Daoy (cell line): ENCODE measurements at regions not wholly inside any gene's neighbourhood (a gene's known extent, or its start where the extent isn't known, plus 50 kb on each side); places are given as distances from the start of the nearest gene placed in this dataset.

Experiments used
- DNase-seq: peaks from one replicate; pipeline ENCODE4 v3.0.0-alpha.2; 2015; ENCODE audit warnings: low read depth

GRCh38 chr2:217749008-217749407 lies 253.8 kb downstream of the TNS1 start:
- no peak for DNase-seq

DNA sequence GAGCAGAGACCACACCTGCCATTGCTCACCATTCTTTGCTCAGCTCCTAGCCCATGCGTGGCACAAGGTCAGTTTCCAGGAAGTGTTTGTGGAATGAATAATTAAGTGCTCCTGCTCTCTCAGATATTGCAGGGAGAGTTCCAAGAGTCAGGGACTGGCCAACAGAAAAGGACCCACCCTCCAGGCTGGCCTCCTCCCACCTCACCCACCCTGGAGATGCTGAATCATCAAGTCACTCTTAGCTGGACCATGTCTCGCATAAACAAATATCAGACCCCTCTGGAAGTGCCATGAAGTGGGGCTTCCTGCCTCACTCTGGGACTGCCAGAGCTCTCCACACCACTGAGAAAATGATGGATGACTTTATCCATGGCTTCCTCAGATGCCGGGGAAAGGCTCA lies 256.0 kb downstream of the TNS1 start:
- no peak for DNase-seq

GRCh38 chr2:217743966-217744761 lies 258.6 kb downstream of the TNS1 start:
- no peak for DNase-seq

DNA sequence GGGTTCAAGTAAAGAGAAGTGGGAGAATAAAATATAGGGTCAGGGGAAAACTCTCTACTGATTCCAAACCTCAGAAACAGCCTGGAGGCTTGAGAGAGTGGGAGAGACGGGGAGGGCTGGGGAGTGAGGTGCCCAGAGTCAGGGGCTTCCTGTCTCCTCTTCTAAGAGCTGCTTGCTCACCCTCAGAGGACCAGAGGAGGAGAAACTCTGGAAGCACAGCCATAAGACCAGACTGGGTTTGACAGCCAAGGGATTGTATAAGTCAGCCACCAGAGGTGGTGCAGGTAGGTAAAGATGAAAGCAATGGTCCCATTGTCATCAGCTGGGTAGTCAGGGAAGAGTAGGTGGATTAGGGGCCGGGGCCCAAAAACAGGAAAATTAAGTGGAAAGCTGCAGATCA lies 259.4 kb downstream of the TNS1 start:
- DNase-seq, result no peak

DNA sequence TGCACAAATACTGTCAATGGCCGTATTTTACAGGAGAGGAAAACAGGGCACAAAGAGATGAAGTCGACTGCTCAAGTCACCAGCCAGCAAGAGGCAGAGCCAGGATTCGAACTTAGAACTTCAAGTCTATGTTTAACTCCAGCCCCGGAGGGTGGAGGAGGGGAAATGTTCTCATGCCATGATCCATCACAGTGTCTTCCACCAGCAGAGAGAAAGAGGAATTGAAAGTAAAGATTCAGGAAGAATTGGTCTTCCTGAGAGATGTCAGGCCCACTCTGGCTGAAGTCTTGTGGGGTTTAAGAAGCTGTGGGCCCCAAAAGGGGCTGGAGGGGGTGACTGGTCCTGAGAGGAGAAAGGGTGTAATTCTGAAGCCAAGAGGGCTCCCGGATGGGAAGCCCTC lies 260.0 kb downstream of the TNS1 start:
- no peak for DNase-seq

- DNase-seq, result no peak
These were observed 260.5 kb downstream of the TNS1 start for GRCh38 chr2:217742276-217742675.

DNA sequence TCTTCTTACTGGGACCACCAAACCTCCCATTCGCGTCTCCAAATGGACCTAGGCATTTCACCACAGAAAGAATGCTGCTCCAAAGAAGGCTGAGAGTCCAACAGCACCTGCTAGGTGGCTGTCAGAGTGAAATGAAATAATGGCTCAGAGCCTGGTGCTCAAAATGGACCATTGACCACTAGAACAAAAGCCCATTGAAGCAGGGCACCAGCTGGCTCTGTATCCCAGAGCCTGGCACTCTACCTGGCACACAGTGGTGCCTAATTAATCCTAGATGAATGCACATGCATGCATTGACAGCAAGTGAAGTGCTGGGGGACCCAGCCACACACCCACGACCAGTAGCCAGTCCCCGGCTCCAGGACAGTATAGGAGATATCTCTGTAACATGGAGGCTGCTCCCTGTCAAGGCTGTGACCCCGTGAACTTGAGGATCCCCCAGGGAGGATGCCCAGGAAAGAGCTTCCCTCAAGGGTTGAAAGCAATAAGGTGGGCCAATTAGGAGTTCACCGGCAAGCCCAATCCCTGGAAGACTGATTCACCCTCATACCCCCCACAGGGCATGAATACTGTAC lies 261.3 kb downstream of the TNS1 start:
- no peak for DNase-seq

DNA sequence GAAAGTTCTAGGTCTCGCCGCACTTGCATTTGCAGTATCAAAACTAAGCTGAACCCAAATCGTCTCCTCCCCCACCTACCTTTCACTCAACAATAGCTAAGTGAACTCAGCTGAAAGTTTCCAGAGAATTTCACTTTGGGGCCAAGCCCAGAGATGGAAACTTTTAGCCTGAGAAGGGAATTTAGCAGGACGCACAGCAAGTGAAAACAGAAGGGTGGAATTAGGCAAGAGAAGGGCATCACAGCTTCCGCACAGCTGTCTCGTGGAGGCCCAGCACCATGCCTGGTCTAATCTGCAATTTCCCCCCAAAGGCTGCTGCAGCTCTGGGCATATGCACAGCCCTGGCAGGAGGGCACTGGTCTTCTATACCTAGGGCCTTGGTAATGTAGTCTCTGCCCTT lies 262.0 kb downstream of the TNS1 start:
- DNase-seq, result no peak

GRCh38 chr2:217740178-217740577 lies 262.6 kb downstream of the TNS1 start:
- no peak for DNase-seq

DNA sequence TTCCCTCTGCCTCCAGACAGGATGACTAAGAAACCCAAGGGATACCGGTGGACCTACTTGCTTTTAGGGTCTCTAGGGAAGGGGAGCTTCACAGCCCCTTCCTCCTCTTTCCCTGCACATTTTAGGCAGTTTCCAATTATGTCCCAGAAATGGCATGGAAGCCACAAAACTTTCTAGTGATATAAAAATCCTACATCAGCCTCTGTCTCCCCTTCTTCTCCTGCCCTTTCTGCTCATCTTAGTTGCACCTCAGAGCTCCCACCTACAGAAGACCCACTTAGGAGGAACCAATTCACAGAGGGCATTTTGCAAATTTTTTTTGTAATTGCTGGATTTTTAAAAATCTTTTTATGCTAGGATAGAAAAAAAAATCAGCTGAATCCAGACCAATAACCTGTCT lies 263.1 kb downstream of the TNS1 start:
- DNase-seq, result no peak

- no peak for DNase-seq
These were observed 264.7 kb downstream of the TNS1 start for GRCh38 chr2:217738061-217738460.

- no peak for DNase-seq
These were observed 265.8 kb downstream of the TNS1 start for GRCh38 chr2:217736776-217737550.

DNA sequence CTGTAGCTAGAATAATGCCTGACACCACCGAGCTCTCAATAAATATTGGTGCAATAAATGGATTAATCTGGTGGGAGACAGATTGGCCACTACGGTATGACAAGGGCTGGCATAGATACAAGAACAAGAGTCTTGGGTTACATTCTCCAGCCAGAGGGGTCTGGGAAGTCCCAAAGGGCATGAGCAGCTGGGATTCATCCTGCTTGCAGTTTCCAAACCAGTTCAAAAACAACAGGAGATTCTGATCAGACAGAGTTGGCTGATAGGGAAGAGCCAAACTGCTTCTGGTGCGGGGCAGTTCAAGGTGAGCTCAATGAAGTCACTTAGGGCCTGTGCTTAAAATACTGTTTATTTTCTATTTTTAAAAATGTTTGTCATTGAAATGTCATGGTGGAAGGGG lies 266.9 kb downstream of the TNS1 start:
- DNase-seq, result no peak

DNA sequence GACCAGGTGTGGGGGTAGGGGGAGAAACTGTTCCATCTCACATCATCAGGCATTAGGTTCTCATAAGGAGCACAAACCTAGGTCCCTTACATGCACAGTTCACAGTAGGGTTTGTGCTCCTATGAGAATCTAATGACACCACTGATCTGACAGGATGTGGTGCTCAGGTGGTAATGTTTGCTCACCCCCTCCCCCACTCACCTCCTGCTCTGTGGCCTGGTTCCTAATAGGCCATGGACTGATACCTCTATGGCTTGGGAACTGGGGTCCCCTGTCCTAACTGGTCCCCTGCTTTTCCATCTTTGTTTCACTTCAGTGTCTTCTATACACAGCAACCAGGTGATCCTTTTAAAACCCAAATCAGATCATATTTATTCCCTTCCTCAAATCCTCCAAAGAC lies 267.8 kb downstream of the TNS1 start:
- DNase-seq, result no peak

DNA sequence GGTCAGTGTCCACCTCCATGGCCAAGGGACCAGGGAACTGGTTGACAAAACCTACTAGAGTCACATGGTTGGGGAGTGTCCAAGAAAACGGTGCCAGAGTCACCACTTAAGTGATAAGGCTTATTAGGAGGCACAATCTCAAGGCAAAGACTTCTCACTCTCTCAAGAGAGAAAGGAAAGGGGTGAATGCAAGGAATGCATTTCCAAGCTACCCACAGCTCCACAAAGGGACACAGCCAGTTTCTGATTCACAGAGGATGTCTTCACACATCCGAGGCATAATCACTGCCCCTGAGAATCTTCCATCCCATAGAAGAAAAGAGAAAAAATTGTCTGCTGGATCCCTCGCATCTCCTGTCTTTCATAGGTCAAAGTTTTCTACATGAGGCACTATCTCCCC lies 269.3 kb downstream of the TNS1 start:
- DNase-seq, result no peak

GRCh38 chr2:217732992-217733391 lies 269.8 kb downstream of the TNS1 start:
- DNase-seq, result no peak

GRCh38 chr2:217731805-217732204 lies 271.0 kb downstream of the TNS1 start:
- DNase-seq, result no peak

GRCh38 chr2:217729421-217730053 lies 273.3 kb downstream of the TNS1 start:
- no peak for DNase-seq

DNA sequence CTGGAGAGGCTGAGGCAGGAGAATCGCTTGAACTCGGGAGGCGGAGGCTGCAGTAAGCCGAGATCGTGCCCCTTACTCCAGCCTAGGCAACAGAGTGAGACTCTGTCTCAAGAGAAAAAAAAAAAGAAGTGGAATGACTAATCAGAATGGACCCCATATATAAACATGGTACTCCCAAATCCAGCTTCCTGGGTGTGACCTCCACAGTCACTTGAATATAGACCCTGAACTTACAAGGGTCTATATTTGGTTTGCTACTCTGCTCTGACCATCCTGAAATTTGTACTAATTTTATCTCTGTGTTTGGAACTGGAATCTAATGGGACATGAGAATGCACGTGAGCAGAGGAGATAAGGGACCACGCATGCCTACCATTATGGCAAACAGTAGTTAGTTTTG lies 275.0 kb downstream of the TNS1 start:
- no peak for DNase-seq

GRCh38 chr2:217725409-217725808 lies 277.4 kb downstream of the TNS1 start:
- no peak for DNase-seq

- DNase-seq, result no peak
These were observed 278.3 kb downstream of the TNS1 start for GRCh38 chr2:217724471-217724870.

DNA sequence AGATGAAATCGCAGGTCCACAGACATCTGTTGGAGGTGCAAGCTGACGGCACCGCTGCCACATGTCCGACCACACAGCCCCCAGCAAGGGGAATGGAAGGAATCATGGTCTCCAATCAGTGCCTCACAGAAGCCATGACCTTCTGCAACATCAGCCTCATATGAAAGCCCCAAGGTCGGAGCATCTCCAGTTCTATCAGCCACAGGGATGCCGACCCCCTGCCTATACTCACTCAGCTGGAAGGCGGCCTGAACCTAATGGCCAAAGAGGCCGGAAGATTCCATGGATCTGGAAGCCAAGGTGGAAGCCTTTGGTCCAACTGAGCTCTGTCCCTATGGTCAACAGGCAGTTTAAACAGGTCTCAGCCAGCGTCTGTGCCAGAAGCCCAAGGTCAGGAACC lies 278.8 kb downstream of the TNS1 start:
- DNase-seq, result no peak
